Lung (tissue), 11 donors: ENCODE measurements at regions not wholly inside any gene's neighbourhood (a gene's known extent, or its start where the extent isn't known, plus 50 kb on each side); places are given as distances from the start of the nearest gene placed in this dataset.
A peak's percentile ranks its signal among the peaks of the same experiment; 100 is the strongest.

Experiments used
- ATAC-seq: fragments of 200-7000 bp; cut with Tn5 transposase; one replicate; pipeline ENCODE4 v1.9.1; 2020; ENCODE audit warnings: moderate number of reproducible peaks; ENCODE audit not compliant: insufficient read depth, low FRiP score
- DNase-seq, 3 donors: peaks; one replicate each; pipeline ENCODE4 v3.0.0-alpha.2; 2013 to 2017
- H3K27ac ChIP-seq, 2 donors: one replicate each; pipeline ENCODE4 v1.5.1; 2013; ENCODE audit warnings: mild to moderate bottlenecking in 2 of 2, moderate library complexity in 2 of 2, control low read depth in 1 of 2, inconsistent platforms in 1 of 2, low read depth in 1 of 2, low read length in 1 of 2
- H3K27me3 ChIP-seq, 3 donors: one replicate each; pipeline ENCODE4 v1.5.1; 2013; ENCODE audit warnings: low read length in 2 of 3; ENCODE audit not compliant: control insufficient read depth in 3 of 3, insufficient read depth in 3 of 3
- H3K36me3 ChIP-seq, 4 donors: one replicate each; pipeline ENCODE4 v1.5.1; 2013; ENCODE audit warnings: low read length in 4 of 4, mild to moderate bottlenecking in 1 of 4, moderate library complexity in 1 of 4; ENCODE audit not compliant: control insufficient read depth in 4 of 4, insufficient read depth in 4 of 4
- H3K4me1 ChIP-seq, 5 donors: one replicate each; pipeline ENCODE4 v1.5.1; 2013; ENCODE audit warnings: low read length in 5 of 5, mild to moderate bottlenecking in 2 of 5, moderate library complexity in 1 of 5; ENCODE audit not compliant: control insufficient read depth in 5 of 5, insufficient read depth in 5 of 5
- H3K4me3 ChIP-seq: one replicate; pipeline ENCODE4 v1.5.1; 2013; ENCODE audit warnings: mild to moderate bottlenecking, control low read depth, moderate library complexity
- H3K9ac ChIP-seq, 2 donors: one replicate each; pipeline ENCODE4 v1.5.1; 2013; ENCODE audit warnings: low read length in 2 of 2, control low read depth in 1 of 2; ENCODE audit not compliant: insufficient read depth in 1 of 2
- H3K9me3 ChIP-seq, 4 donors: one replicate each; pipeline ENCODE4 v1.5.1; 2013; ENCODE audit warnings: low read length in 3 of 4, mild to moderate bottlenecking in 1 of 4, moderate library complexity in 1 of 4; ENCODE audit not compliant: control insufficient read depth in 4 of 4, insufficient read depth in 3 of 4
- CTCF ChIP-seq: IDR thresholded peaks from 2 replicates; pipeline ENCODE4 v1.5.1; 2012; ENCODE audit warnings: mild to moderate bottlenecking; ENCODE audit errors: control extremely low read depth, extremely low read depth
- WGBS, 2 donors: extraction: QIAGEN DNeasy Blood & Tissue Kit; methylation state at CpG; one replicate each; pipeline ENCODE4 v1.1.7; 2013; 5-methylcytosine and 5-hydroxymethylcytosine counted together
- donor health status: control.
- donor health status: control.
- donor health status: Bipolar disorder and iron deficiency.
- donor health status: healthy.
- donor health status: DM: yes; HTN: yes; CAD: no.

DNA sequence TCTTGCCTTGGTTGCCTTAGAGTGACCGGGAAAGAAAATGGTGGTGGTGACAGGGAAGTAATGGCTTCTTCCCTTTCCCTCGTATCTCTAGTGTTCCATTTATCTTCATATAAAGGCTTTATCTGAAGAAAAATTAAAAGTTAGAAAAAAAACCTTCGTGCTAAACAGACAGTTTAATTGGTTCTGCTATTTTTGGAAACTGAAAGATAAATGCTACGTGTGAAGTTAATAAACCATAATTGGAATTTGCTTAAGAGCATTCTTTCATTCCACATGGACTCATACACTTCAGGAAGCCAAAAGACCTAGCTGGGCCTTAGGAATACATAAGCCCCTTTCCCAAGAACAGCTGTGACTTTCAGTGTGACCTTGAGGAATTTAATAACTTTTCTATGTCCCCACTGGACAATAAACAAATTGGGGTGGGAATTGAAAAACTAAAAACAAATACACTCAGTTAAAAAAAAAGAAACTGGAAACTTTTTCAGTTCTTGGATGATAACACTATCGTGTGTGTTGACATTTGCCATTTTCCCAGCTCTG, 818.8 kb upstream of the WWC1 start:
- Histone ChIP-seq H3K27me3 (no peaks in the 10 kb centered on the region), H3K36me3 (no peaks in the 10 kb centered on the region), H3K9ac (no peak overlapping the region), H3K4me1 (peaks cover 0 to 3% (median 0%) of the 10 kb centered on the region in 5 donors), H3K27ac (no peak overlapping the region), H3K4me3 (no peak overlapping the region), H3K9me3 (no peaks in the 10 kb centered on the region)
- TF ChIP-seq CTCF = no peak
- ATAC-seq (no peak), DNase-seq (peak in 1 of 3 donors; percentile 3)
- 50 to 72% methylated on average over 5 of the region's 5 CpGs for WGBS, 2 donors

DNA sequence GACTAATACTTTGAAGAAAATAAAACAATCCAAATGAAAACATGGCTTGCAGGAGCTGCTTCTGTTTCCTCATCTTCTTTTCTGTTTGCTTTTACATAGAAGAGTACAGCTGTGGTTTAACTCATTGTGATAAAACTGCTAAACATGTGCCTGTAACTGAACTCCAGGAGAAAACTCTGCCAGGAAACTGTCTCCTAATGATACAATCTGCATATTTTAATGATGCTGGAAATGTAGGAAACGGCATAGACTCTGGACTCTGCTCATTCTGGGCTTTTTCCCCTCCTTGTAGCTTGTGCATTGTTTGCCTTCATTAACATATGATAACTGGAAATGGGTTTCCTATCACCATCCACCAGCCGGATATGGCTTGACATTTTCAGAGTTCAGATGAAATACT, 813.3 kb upstream of the WWC1 start:
- ATAC-seq = no peak
- Histone ChIP-seq H3K36me3 (no peaks in the 10 kb centered on the region), H3K4me1 (no peaks in the 10 kb centered on the region), H3K4me3 (no peak overlapping the region), H3K9ac (no peak overlapping the region), H3K27ac (no peak overlapping the region), H3K27me3 (no peaks in the 10 kb centered on the region), H3K9me3 (no peaks in the 10 kb centered on the region)
- DNase-seq = peak in 2 of 3 donors; percentile 24 to 31
- TF ChIP-seq CTCF = no peak
- WGBS, 2 donors = 37 to 44% methylated on average over 2 of the region's 2 CpGs

DNA sequence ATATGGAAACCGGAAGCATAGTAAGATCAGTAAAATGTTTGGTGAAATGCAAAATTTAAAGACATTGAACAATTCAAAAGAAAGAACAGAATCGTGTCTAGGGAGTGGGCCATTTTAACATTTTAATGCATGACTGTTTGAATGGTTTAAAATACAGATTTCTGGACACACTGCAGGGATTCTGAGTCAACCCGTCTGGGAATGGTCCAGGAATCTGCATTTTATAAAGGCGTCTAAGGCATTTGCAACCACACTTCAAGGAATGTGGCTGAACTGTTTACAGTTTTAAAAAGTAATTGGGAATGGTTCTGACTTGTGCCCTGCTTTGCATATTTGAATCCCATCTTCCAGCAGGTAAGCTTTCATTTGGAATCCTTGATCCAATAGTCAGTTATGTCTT, 811.7 kb upstream of the WWC1 start:
- no peak overlapping the region for H3K27ac ChIP-seq
- no peak overlapping the region for H3K4me3 ChIP-seq
- H3K27me3 ChIP-seq = no peaks in the 10 kb centered on the region
- 77 to 81% methylated on average over 4 of the region's 4 CpGs for WGBS, 2 donors
- ATAC-seq (no peak), DNase-seq (no peak)
- TF ChIP-seq CTCF = no peak
- no peak overlapping the region for H3K9ac ChIP-seq
- H3K4me1 ChIP-seq = no peaks in the 10 kb centered on the region
- H3K36me3 ChIP-seq = no peaks in the 10 kb centered on the region
- no peaks in the 10 kb centered on the region for H3K9me3 ChIP-seq

- Histone ChIP-seq H3K36me3 (no peaks in the 10 kb centered on the region), H3K4me3 (no peak overlapping the region), H3K9me3 (no peaks in the 10 kb centered on the region), H3K9ac (no peak overlapping the region), H3K27me3 (no peaks in the 10 kb centered on the region), H3K4me1 (no peaks in the 10 kb centered on the region), H3K27ac (no peak overlapping the region)
- WGBS, 2 donors = 83 to 91% methylated on average over 8 of the region's 8 CpGs
- ATAC-seq (no peak), DNase-seq (no peak)
- TF ChIP-seq CTCF = no peak
Measured at GRCh38 chr5:167481345-167481744, 810.1 kb upstream of the WWC1 start.
